ENCODE measurements at regions not wholly inside any gene's neighbourhood (a gene's known extent, or its start where the extent isn't known, plus 50 kb on each side); places are given as distances from the start of the nearest gene placed in this dataset.
A peak's percentile ranks its signal among the peaks of the same experiment; 100 is the strongest.

DNA sequence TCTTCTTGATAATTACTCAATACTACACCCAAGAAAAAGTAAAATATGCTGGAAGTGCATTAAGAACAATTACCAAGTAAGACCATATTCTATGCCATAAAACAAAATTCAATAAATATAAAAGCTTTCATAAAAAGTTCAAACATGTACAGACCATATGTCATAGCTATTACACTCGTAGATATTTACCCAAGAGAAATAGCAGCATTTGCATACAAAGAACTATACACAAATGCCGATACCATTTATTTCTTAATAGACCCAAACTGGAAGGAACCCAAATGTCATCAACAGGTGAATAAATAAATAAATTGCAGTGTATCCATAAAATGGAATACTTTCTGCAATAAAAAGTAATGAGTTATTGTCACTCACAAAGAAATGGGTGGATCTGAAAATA is 78.3 kb upstream of the SLC16A7 start:
- no peak for DNase-seq (ENCODE audit: low read depth)
- H3K4me3 ChIP-seq (ENCODE audit: low read depth, low read length) = no peak overlapping the region
- TF ChIP-seq, protein P1, sequence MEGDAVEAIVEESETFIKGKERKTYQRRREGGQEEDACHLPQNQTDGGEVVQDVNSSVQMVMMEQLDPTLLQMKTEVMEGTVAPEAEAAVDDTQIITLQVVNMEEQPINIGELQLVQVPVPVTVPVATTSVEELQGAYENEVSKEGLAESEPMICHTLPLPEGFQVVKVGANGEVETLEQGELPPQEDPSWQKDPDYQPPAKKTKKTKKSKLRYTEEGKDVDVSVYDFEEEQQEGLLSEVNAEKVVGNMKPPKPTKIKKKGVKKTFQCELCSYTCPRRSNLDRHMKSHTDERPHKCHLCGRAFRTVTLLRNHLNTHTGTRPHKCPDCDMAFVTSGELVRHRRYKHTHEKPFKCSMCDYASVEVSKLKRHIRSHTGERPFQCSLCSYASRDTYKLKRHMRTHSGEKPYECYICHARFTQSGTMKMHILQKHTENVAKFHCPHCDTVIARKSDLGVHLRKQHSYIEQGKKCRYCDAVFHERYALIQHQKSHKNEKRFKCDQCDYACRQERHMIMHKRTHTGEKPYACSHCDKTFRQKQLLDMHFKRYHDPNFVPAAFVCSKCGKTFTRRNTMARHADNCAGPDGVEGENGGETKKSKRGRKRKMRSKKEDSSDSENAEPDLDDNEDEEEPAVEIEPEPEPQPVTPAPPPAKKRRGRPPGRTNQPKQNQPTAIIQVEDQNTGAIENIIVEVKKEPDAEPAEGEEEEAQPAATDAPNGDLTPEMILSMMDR (conservative IDR thresholded peaks at IDR 0.05; ENCODE audit: low read depth, low read length) = no peak

DNA sequence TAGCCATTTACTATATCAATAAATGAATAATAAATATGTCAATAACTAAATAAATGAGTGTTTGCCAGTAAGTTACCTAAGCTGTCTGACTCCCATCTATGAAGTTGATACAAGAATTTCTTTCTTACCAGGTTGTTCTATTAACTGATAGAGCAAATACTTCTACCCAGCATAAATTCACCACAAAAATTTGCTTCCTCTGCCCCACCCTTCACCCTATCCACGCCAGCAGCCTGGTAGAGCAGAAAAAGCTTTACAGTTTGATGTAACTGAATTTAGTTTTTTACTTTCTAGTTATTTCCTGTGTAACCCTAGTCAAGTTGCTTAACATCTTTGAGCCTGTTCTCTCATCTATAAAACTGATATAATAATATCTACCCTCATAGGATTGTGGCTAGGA is 94.9 kb upstream of the SLC16A7 start:
- no peak overlapping the region for H3K4me3 ChIP-seq (ENCODE audit: low read depth, low read length)
- peak; percentile 23 for DNase-seq (ENCODE audit: low read depth)
- TF ChIP-seq, protein P1 (conservative IDR thresholded peaks at IDR 0.05; ENCODE audit: low read depth, low read length) = no peak

DNA sequence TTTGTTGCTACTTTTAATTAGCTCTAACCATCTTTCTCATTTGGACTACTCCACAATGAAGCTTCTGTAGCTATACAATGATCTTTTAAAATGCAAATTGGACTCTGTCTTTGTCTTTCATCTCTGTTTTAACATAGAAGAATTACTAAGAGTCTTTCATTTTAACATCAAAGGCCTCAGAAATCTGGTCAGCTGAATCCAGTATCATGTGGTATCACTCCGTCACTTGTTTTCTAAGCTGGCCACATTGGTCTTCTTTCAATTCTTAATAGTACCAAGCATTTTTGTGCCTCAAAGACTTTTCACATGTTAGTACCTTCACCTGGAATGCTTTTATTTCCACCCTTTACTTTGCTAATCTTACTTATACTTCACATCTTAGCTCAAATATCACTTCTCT is 95.5 kb upstream of the SLC16A7 start:
- TF ChIP-seq, protein P1 (conservative IDR thresholded peaks at IDR 0.05; ENCODE audit: low read depth, low read length) = no peak
- DNase-seq (ENCODE audit: low read depth) = no peak
- H3K4me3 ChIP-seq (ENCODE audit: low read depth, low read length) = no peak overlapping the region

DNA sequence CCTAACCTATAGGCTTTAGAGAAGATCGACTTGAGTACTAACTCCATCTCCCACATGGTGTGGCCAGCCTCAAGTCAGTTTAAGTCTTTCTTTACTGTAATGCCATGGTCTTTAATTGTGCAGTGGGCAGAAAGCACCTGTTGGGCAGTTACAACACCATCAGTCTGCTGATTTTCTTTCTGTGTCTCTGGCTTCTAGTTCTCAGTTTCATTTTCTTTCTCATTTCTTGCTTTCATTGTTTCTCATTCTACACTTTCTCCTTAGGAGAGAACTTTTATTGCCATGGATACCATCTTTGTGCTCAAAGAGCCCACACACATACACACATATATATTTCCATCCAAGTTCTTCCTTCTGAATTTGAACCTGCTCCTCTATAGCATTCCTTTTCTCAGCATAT is 96.1 kb upstream of the SLC16A7 start:
- TF ChIP-seq, protein P1 (conservative IDR thresholded peaks at IDR 0.05; ENCODE audit: low read depth, low read length) = no peak
- no peak overlapping the region for H3K4me3 ChIP-seq (ENCODE audit: low read depth, low read length)
- DNase-seq (ENCODE audit: low read depth) = no peak

DNA sequence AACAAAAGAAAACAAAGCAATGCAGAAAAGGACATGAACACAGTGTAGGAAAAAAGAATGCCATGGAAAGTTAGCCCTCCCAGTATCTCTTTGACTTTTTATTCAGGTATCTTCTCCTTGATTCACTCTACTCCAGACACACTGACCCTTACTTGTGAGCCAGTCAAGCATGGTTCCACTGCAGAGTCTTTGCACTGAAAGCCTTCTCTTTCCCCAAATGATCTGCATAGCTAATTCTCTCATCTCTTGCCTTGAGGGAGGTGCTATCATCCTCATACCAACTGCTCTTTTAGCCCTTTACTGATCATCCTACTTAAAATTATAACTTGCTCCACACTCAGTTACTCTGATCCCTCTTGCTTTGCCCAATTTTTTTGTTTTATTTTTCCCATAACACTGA is 101.2 kb upstream of the SLC16A7 start:
- TF ChIP-seq, protein P1 (conservative IDR thresholded peaks at IDR 0.05; ENCODE audit: low read depth, low read length) = no peak
- no peak for DNase-seq (ENCODE audit: low read depth)
- H3K4me3 ChIP-seq (ENCODE audit: low read depth, low read length) = no peak overlapping the region

DNA sequence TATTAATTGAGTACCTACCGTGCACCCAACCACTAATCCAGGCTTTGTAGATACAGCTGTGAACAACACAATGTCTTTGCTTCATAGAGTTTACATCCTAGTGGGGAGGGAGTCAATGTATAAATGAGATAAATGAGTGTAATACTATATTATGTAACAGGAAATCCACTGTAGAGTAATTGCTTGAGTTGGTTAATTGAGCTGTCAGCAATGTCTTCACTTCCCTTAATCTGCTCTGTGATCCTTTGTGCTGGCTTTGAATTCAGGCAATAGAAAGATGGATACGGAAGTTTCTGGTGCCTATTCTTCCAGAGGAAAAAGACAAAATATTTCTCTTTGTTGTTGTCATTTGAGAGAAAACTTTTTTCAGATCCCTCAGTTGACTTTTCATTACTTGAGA is 104.0 kb upstream of the SLC16A7 start:
- no peak overlapping the region for H3K4me3 ChIP-seq (ENCODE audit: low read depth, low read length)
- no peak for DNase-seq (ENCODE audit: low read depth)
- TF ChIP-seq, protein P1 (conservative IDR thresholded peaks at IDR 0.05; ENCODE audit: low read depth, low read length) = no peak

DNA sequence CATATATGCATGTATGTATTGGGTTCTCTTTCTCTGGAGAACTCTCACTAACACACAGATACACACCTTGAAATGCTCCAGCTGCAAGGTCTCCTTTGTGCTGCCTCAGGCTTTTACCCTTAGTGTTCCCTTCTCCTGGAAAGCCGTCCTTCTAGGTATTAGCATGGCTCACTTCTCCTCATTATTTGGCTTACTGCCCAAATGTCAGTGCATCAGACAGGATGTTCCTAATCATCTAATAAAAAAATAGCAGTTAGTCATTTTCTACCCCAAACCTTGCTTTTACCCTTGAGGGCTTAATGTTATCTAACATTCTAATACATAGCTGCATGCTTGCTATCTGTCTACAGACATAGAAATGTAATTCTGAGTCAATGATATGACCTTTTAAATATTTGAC is 109.0 kb upstream of the SLC16A7 start:
- no peak overlapping the region for H3K4me3 ChIP-seq (ENCODE audit: low read depth, low read length)
- DNase-seq (ENCODE audit: low read depth) = no peak
- TF ChIP-seq, protein P1 (conservative IDR thresholded peaks at IDR 0.05; ENCODE audit: low read depth, low read length) = no peak

Data from epithelial cell of proximal tubule (primary cell).